ENCODE measurements at regions not wholly inside any gene's neighbourhood (a gene's known extent, or its start where the extent isn't known, plus 50 kb on each side); places are given as distances from the start of the nearest gene placed in this dataset.

GRCh38 chr13:84658491-84659358 lies 776.5 kb upstream of the SLITRK1 start:
- no peaks in the 10 kb centered on the region for H4K20me1 ChIP-seq (ENCODE audit: insufficient read depth, low read length)
- no peaks in the 10 kb centered on the region for H3K27me3 ChIP-seq (ENCODE audit: low read depth, low read length)
- no peak overlapping the region for H3K4me3 ChIP-seq (ENCODE audit: low read length)
- peaks cover 9% of the 10 kb centered on the region; the same call in 1 of the 2 replicates for H3K4me1 ChIP-seq (ENCODE audit: low read length)
- H3K27ac ChIP-seq (ENCODE audit: low read length) = no peak overlapping the region
- no peak overlapping the region for H2AFZ ChIP-seq (ENCODE audit: low read depth, low read length)
- no peak overlapping the region for H3K9ac ChIP-seq (ENCODE audit: low read length)
- H3K9me3 ChIP-seq (ENCODE audit: insufficient read depth, low read length) = no peaks in the 10 kb centered on the region
- H3K4me2 ChIP-seq (ENCODE audit: low read length) = no peak overlapping the region
- H3K79me2 ChIP-seq (ENCODE audit: low read length) = no peaks in the 10 kb centered on the region
- TF ChIP-seq CTCF (IDR thresholded peaks at IDR 0.05; ENCODE audit: low read depth, low read length) (no peak), EZH2phosphoT487 (IDR thresholded peaks at IDR 0.05; ENCODE audit: low read depth) (no peak)
- no peaks in the 10 kb centered on the region for H3K36me3 ChIP-seq (replicated peaks; ENCODE audit: low read depth, low read length)

- H4K20me1 ChIP-seq (ENCODE audit: insufficient read depth, low read length) = no peaks in the 10 kb centered on the region
- peaks cover 6% of the 10 kb centered on the region; the same call in 1 of the 2 replicates for H3K4me1 ChIP-seq (ENCODE audit: low read length)
- no peaks in the 10 kb centered on the region for H3K27me3 ChIP-seq (ENCODE audit: low read depth, low read length)
- H3K27ac ChIP-seq (ENCODE audit: low read length) = no peak overlapping the region
- no peak overlapping the region for H3K9ac ChIP-seq (ENCODE audit: low read length)
- H2AFZ ChIP-seq (ENCODE audit: low read depth, low read length) = no peak overlapping the region
- H3K4me2 ChIP-seq (ENCODE audit: low read length) = no peak overlapping the region
- no peak for TF ChIP-seq EZH2phosphoT487 (IDR thresholded peaks at IDR 0.05; ENCODE audit: low read depth)
- no peak for TF ChIP-seq CTCF (IDR thresholded peaks at IDR 0.05; ENCODE audit: low read depth, low read length)
- no peaks in the 10 kb centered on the region for H3K9me3 ChIP-seq (ENCODE audit: insufficient read depth, low read length)
- H3K79me2 ChIP-seq (ENCODE audit: low read length) = no peaks in the 10 kb centered on the region
- H3K36me3 ChIP-seq (replicated peaks; ENCODE audit: low read depth, low read length) = no peaks in the 10 kb centered on the region
- H3K4me3 ChIP-seq (ENCODE audit: low read length) = no peak overlapping the region
These were observed 773.4 kb upstream of the SLITRK1 start for GRCh38 chr13:84655677-84656076.

- Histone ChIP-seq H3K79me2 (ENCODE audit: low read length) (no peaks in the 10 kb centered on the region), H2AFZ (ENCODE audit: low read depth, low read length) (peak overlapping the region; percentile 47; the same call in 1 of the 2 replicates), H3K4me1 (ENCODE audit: low read length) (peaks cover 6% of the 10 kb centered on the region; the same call in 1 of the 2 replicates), H3K36me3 (replicated peaks; ENCODE audit: low read depth, low read length) (no peaks in the 10 kb centered on the region), H3K4me2 (ENCODE audit: low read length) (no peak overlapping the region), H3K9ac (ENCODE audit: low read length) (no peak overlapping the region), H3K27ac (ENCODE audit: low read length) (no peak overlapping the region), H4K20me1 (ENCODE audit: insufficient read depth, low read length) (no peaks in the 10 kb centered on the region), H3K27me3 (ENCODE audit: low read depth, low read length) (no peaks in the 10 kb centered on the region), H3K9me3 (ENCODE audit: insufficient read depth, low read length) (no peaks in the 10 kb centered on the region), H3K4me3 (ENCODE audit: low read length) (no peak overlapping the region)
- TF ChIP-seq CTCF (IDR thresholded peaks at IDR 0.05; ENCODE audit: low read depth, low read length) (no peak), EZH2phosphoT487 (IDR thresholded peaks at IDR 0.05; ENCODE audit: low read depth) (no peak)
These were observed 772.5 kb upstream of the SLITRK1 start for GRCh38 chr13:84654654-84655275.

- no peak overlapping the region for H2AFZ ChIP-seq (ENCODE audit: low read depth, low read length)
- H3K4me2 ChIP-seq (ENCODE audit: low read length) = no peak overlapping the region
- H3K27ac ChIP-seq (ENCODE audit: low read length) = no peak overlapping the region
- no peaks in the 10 kb centered on the region for H4K20me1 ChIP-seq (ENCODE audit: insufficient read depth, low read length)
- H3K9me3 ChIP-seq (ENCODE audit: insufficient read depth, low read length) = no peaks in the 10 kb centered on the region
- H3K9ac ChIP-seq (ENCODE audit: low read length) = no peak overlapping the region
- no peaks in the 10 kb centered on the region for H3K79me2 ChIP-seq (ENCODE audit: low read length)
- no peaks in the 10 kb centered on the region for H3K27me3 ChIP-seq (ENCODE audit: low read depth, low read length)
- no peak for TF ChIP-seq CTCF (IDR thresholded peaks at IDR 0.05; ENCODE audit: low read depth, low read length)
- no peak for TF ChIP-seq EZH2phosphoT487 (IDR thresholded peaks at IDR 0.05; ENCODE audit: low read depth)
- no peaks in the 10 kb centered on the region for H3K36me3 ChIP-seq (replicated peaks; ENCODE audit: low read depth, low read length)
- H3K4me3 ChIP-seq (ENCODE audit: low read length) = no peak overlapping the region
- peaks cover 1% of the 10 kb centered on the region; the same call in 1 of the 2 replicates for H3K4me1 ChIP-seq (ENCODE audit: low read length)
These were observed 771.8 kb upstream of the SLITRK1 start for GRCh38 chr13:84653915-84654534.
